Right lobe of liver (tissue), 4 donors: ENCODE measurements at regions not wholly inside any gene's neighbourhood (a gene's known extent, or its start where the extent isn't known, plus 50 kb on each side); places are given as distances from the start of the nearest gene placed in this dataset.

Source experiments
- POLR2A ChIP-seq: fragments of 450-650 bp; IDR thresholded peaks from one replicate; pipeline ENCODE4 v1.6.1; 2017; ENCODE audit warnings: antibody characterized with exemption, mild to moderate bottlenecking
- TF ChIP-seq, protein P1 (sequence below), 4 donors: fragments of 200-600 bp in 3 of 4; fragments of 450-650 bp in 1 of 4; IDR thresholded peaks; one replicate each; pipeline versions ENCODE4 v1.5.1 to v1.8.0; 2016 to 2022; ENCODE audit warnings: antibody characterized with exemption in 4 of 4, mild to moderate bottlenecking in 2 of 4
- donor health status: DM: no; HTN: no; CAD: no.
- donor health status: DM: no; HTN: no; CAD: no.
- donor health status: DM: no; HTN: yes; CAD: no.

DNA sequence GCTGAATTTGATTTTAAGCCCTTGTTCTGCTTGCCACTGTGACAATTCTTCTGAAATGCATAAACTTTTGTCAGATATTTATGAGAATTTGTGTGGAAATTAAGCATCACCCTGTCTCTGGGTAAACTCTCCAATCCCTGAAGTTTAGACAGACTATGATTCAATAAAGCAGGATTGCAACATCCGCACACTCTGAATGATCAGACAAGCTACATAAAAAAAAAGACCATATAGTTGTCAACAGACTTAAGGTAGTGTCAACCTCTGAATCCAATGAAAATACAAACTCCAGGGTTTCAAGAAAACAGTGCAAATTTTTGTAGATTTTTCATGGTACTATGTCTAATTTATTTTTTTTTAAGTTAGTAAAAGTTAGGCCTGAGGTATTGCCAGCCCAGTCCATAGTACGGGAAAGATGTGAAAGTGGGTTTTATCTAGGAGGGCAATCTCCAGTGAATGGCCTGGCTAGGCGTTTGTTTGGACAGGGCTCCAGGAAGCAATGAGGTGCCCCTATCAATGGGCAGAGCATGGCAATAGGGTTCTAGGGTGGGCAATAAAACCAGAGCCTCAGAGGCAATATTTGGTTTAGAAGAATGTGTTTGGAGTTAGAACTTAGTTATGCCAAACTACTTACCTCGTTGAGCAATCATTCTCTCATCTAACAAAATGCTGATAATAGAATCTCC, 762.6 kb upstream of the SEMA6A start:
- TF ChIP-seq, protein P1, sequence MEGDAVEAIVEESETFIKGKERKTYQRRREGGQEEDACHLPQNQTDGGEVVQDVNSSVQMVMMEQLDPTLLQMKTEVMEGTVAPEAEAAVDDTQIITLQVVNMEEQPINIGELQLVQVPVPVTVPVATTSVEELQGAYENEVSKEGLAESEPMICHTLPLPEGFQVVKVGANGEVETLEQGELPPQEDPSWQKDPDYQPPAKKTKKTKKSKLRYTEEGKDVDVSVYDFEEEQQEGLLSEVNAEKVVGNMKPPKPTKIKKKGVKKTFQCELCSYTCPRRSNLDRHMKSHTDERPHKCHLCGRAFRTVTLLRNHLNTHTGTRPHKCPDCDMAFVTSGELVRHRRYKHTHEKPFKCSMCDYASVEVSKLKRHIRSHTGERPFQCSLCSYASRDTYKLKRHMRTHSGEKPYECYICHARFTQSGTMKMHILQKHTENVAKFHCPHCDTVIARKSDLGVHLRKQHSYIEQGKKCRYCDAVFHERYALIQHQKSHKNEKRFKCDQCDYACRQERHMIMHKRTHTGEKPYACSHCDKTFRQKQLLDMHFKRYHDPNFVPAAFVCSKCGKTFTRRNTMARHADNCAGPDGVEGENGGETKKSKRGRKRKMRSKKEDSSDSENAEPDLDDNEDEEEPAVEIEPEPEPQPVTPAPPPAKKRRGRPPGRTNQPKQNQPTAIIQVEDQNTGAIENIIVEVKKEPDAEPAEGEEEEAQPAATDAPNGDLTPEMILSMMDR (IDR thresholded peaks at IDR 0.05), result no peak
- no peak for TF ChIP-seq POLR2A
